T-helper 2 cell treated with Interferon-gamma antibody and Interleukin-4, amounts not matched to agents 100 ng/mL and 5 ng/mL, for 36 hours (primary cell): ENCODE measurements at regions not wholly inside any gene's neighbourhood (a gene's known extent, or its start where the extent isn't known, plus 50 kb on each side); places are given as distances from the start of the nearest gene placed in this dataset.
"Not testable (repeated sequence)": the region's sequence is repeated elsewhere in the genome, so short reads cannot be mapped to it uniquely, and the experiment has no call there.

ENCODE experiments used
- intact Hi-C: fragments of 100-400 bp; cut with micrococcal nuclease; formaldehyde crosslinking; loops from one replicate; pipeline ENCODE4 v1.15.1; 2023

DNA sequence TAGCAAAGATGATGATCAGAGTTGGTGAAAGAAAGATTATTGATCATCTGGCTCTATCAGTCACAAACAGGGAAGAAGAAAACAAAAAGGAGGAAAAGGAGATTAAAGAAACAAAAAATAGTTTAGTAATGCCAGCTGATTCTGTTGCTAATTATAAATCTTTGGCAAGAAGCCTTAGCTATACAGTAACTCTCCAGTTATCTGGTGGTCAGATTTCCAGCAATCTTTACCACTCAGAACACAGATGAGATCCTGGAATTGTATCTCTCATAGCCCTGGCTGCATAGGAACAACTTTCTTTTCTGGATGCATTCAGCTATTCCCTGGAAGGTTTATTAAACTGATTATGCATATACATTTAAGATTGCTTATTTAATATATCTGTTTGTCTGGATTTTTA lies 256.8 kb upstream of the ZEB2 start:
- intact Hi-C loops, result no loop called here

DNA sequence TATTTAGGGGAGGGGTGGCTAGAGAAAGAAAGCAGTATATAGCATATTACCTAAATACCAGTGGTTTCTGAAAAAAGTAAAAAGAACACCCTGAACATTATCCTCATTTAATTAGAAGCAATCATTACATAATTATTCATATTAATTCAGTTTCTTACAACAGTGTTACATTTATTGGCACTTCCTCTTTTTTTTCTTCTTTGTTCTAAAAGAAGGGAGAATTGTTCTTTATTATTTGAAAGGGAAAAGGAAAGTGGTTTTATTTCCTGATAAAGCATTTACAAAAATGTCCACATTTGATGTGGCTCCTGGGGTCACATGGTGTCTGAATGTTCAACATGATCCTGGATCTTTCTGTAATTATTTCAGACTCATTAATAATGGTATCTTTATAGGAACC lies 254.9 kb upstream of the ZEB2 start:
- intact Hi-C loops, result no loop called here

DNA sequence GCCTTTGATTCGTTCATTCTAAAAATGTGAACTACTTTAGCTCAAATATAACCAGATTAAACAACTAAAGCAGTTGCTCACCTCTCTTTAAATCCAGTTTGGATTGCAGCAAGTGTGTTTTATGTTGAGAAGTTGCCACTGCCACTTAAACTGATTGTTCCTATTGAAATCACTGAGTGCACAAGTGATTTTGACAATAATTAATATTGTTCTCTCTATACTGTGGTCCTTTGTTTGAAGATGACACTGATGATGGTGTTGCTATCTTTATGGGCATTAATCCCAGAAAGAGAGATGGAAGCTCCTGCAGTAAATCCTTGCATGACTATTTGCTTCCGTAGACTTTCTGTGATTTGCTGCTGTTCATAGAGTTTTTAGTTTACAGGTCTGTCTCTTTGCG lies 251.4 kb upstream of the ZEB2 start:
- intact Hi-C loops, result no loop called here

GRCh38 chr2:144770616-144771230 lies 250.8 kb upstream of the ZEB2 start:
- intact Hi-C loops, result no loop called here

- intact Hi-C loops, result not testable (repeated sequence)
Observed at GRCh38 chr2:144760939-144761338, 241.0 kb upstream of the ZEB2 start.

- intact Hi-C loops, result no loop called here
Observed at GRCh38 chr2:144759746-144760145, 239.8 kb upstream of the ZEB2 start.

DNA sequence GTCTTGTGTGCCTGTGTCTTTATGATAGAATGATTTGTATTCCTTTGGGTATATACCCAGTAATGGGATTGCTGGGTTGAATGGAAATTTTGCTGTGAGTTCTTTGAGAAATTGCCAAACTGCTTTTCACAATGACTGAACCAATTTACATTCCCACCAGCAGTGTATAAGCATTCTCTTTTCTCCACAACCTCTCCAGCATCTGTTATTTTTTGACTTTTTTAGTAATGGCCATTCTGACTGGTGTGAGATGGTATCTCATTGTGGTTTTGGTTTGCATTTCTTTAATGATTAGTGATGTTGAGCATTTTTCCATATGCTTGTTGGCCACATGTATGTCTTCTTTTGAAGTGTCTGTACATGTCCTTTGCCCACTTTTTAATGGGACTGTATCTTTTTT lies 238.3 kb upstream of the ZEB2 start:
- intact Hi-C loops, result not testable (repeated sequence)

- intact Hi-C loops, result no loop called here
Observed at GRCh38 chr2:144753416-144753815, 233.5 kb upstream of the ZEB2 start.

- intact Hi-C loops, result no loop called here
Observed at GRCh38 chr2:144751142-144751905, 231.4 kb upstream of the ZEB2 start.

DNA sequence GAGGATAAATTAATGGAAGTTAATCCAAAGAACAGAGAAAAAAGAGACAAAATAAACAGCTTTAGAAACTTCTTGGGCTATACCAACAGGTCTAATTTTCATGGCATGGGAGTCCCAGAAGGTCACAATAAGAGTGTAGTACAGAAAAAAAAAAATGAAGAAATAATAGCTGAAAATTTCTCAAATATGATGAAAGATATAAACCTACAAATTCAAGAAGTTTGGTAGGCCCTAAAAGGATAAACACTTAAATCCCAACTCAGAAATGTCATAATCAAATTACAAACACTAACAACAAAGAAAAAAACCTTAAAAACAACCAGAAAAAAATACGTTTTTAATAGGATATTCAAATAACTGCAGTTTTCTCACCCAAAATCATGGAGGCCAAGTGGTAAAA lies 229.3 kb upstream of the ZEB2 start:
- intact Hi-C loops, result no loop called here

- intact Hi-C loops, result no loop called here
Observed at GRCh38 chr2:144748443-144748842, 228.5 kb upstream of the ZEB2 start.

GRCh38 chr2:144747571-144747970 lies 227.7 kb upstream of the ZEB2 start:
- intact Hi-C loops, result no loop called here

DNA sequence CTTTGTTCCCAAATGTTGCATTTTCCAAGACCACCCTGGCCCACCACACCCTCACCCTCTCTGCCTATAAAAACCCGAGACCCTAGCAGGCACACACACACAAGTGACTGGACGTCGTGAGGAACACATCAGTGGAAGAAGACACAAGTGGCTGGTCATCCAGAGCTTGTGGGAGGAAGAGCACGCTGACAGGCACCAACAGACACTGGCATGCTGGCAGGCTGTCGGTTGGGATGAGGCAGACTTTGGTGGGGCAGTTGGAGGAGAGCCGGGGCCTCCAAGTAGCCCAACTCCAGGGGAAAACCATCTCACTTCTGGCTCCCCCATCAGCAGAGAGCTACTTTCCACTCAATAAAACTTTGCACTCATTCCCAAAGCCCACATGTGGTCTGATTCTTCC lies 225.5 kb upstream of the ZEB2 start:
- intact Hi-C loops, result no loop called here

GRCh38 chr2:144738749-144739148 lies 218.8 kb upstream of the ZEB2 start:
- intact Hi-C loops, result no loop called here

DNA sequence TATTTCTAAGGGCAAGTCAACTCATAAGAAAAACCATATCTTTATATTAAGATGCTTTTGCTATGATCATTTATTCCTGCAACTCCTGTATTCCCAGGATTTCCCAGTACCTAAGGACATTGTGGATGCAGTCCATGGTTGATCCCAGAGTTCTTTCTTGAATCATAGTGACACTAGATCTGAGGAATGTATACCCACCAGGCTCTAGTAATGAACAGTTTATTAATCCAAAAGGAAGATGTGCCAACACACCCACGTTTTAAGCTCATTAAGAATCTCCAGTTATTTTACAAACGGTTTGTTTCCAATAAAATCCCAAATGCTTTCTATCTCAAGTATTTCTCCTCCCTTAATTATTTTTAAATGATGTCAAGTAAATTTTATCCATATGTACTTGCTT lies 210.8 kb upstream of the ZEB2 start:
- intact Hi-C loops, result no loop called here

- intact Hi-C loops, result not testable (repeated sequence)
Observed at GRCh38 chr2:144724460-144724859, 204.5 kb upstream of the ZEB2 start.

DNA sequence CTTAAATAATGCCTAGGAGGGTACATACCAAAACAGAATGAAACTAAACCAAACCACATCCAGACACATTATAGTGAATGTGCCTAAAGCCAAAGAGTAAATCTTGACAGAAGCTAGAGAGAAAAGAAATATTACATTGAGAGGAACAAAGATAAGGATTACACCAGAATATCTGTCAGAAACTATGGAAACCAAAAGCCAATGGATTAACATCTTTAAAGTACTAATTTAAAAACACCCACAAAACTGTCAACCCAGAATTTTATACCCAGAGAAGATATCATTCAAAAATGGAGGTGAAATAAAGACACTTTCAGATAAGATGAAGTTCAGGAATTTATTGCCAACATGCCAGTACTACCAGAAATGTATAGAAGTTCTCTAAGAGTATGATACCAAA lies 198.5 kb upstream of the ZEB2 start:
- intact Hi-C loops, result no loop called here

- intact Hi-C loops, result no loop called here
Observed at GRCh38 chr2:144715992-144716391, 196.1 kb upstream of the ZEB2 start.

DNA sequence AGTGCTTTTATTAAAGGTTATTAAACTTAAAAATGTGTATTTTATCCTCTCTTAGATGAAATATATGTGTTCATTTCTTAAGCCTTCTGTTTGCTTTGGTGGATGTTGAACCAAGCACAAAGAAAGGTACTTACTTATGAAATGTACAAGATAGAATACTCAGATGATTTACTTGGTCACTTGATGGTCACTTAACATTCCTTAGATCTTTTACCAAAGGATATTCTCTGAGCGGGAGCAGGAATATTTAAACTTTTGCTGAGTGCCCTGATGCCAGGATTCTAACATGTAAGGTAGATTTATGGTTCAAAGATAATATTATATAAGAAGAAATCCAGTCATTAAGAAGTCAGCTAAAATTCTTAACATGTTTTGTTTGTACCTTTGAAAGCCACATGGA lies 193.5 kb upstream of the ZEB2 start:
- intact Hi-C loops, result no loop called here

DNA sequence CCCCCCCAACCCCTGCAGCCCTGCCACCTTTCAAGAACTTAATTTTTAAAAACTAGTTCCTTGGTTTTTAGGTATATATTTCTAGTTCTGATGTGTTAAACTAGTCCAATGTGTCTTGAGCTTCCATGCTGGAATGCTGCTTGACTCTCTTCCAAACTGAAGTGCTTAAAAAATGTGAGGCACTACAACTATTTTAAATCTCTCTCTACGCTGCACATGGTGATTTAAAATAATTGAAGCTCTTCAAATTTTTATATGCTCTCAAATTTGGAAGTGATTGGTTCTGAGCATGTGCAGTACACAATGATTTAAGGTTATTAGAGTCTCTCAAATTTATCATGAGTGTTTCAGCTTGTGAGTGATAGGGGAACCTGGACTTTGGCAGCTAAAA lies 192.6 kb upstream of the ZEB2 start:
- intact Hi-C loops, result no loop called here

DNA sequence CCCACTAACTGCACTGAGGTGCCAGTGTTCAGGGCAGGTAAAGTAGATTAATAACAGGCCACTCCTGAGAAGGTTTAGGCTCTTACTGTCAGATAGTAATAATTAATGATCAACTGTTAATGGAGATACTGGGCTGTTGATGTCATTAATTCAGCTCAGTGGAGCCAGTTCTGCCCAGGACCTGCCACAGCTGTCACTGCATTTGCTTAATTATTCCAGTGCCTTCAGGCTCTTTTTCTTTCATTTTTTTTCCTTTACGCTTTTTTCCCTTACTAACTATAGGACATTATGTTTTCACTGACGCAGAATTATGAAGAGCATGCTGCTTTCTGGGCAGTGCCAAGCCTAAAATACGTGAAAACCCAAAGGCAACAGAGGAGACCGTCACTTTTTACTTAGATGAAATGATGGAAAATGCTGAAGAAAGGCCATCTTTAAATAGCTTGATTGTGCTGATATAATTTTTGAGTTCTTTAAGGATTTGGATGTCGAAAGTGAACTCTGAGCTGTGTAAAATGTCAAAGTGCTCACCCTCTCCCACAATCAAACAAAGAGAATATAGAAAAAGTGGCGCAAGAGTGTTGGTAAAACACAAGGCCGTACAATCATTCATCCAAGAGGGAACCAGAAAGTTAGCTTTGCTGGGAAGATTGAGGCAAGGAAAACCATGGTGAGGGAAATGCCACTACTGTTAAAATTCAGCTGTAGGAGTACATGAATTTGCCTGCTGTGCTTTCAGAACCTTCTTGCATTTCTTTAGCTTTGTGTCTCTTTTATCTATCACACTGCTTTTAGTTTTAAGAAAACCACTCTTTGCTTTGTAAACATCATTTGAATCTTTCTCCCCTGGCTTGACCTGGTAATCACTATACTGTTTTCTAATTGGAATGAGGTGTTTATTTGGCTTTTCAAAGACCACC lies 192.0 kb upstream of the ZEB2 start:
- intact Hi-C loops, result no loop called here

- intact Hi-C loops, result no loop called here
Observed at GRCh38 chr2:144711084-144711483, 191.2 kb upstream of the ZEB2 start.
